NCI-H510A (cell line): ENCODE measurements at regions not wholly inside any gene's neighbourhood (a gene's known extent, or its start where the extent isn't known, plus 50 kb on each side); places are given as distances from the start of the nearest gene placed in this dataset.
"Not testable (repeated sequence)": the region's sequence is repeated elsewhere in the genome, so short reads cannot be mapped to it uniquely, and the experiment has no call there.

ENCODE experiments used
- DNase-seq: peaks from one replicate; lab custom pipeline; 2025; lab: John Stamatoyannopoulos, UW

- no peak for DNase-seq
Measured at GRCh38 chr4:81816031-81816761, 344.5 kb upstream of the RASGEF1B start.

- no peak for DNase-seq
Measured at GRCh38 chr4:81814987-81815541, 343.4 kb upstream of the RASGEF1B start.

GRCh38 chr4:81811562-81812293 is 340.0 kb upstream of the RASGEF1B start:
- DNase-seq, result no peak

- DNase-seq, result peak; percentile 69
Measured at GRCh38 chr4:81808011-81808672, 336.4 kb upstream of the RASGEF1B start.

- no peak for DNase-seq
Measured at GRCh38 chr4:81807386-81807785, 335.7 kb upstream of the RASGEF1B start.

- no peak for DNase-seq
Measured at GRCh38 chr4:81806485-81806884, 334.8 kb upstream of the RASGEF1B start.

GRCh38 chr4:81804849-81805248 is 333.1 kb upstream of the RASGEF1B start:
- DNase-seq, result no peak

- no peak for DNase-seq
Measured at GRCh38 chr4:81802285-81802846, 330.7 kb upstream of the RASGEF1B start.

- no peak for DNase-seq
Measured at GRCh38 chr4:81799371-81799770, 327.7 kb upstream of the RASGEF1B start.

GRCh38 chr4:81796790-81797528 is 325.3 kb upstream of the RASGEF1B start:
- DNase-seq, result no peak

- DNase-seq, result no peak
Measured at GRCh38 chr4:81792521-81792920, 320.8 kb upstream of the RASGEF1B start.

GRCh38 chr4:81790477-81790876 is 318.8 kb upstream of the RASGEF1B start:
- no peak for DNase-seq

- no peak for DNase-seq
Measured at GRCh38 chr4:81789741-81790399, 318.2 kb upstream of the RASGEF1B start.

GRCh38 chr4:81789158-81789557 is 317.5 kb upstream of the RASGEF1B start:
- DNase-seq, result no peak

GRCh38 chr4:81786766-81787165 is 315.1 kb upstream of the RASGEF1B start:
- no peak for DNase-seq

- no peak for DNase-seq
Measured at GRCh38 chr4:81786063-81786763, 314.5 kb upstream of the RASGEF1B start.

- DNase-seq, result no peak
Measured at GRCh38 chr4:81785338-81785737, 313.6 kb upstream of the RASGEF1B start.

GRCh38 chr4:81783558-81783957 is 311.9 kb upstream of the RASGEF1B start:
- DNase-seq, result no peak

- no peak for DNase-seq
Measured at GRCh38 chr4:81781799-81782198, 310.1 kb upstream of the RASGEF1B start.

- DNase-seq, result not testable (repeated sequence)
Measured at GRCh38 chr4:81777718-81778117, 306.0 kb upstream of the RASGEF1B start.
